SK-N-SH (cell line): ENCODE measurements at regions not wholly inside any gene's neighbourhood (a gene's known extent, or its start where the extent isn't known, plus 50 kb on each side); places are given as distances from the start of the nearest gene placed in this dataset.

ENCODE experiments used
- CTCF ChIP-seq: fragments of 200-600 bp; sonication (generic); IDR thresholded peaks from 2 replicates; pipeline ENCODE4 v1.6.1; 2017; ENCODE audit warnings: antibody characterized with exemption, mild to moderate bottlenecking, moderate library complexity
- NRF1 ChIP-seq: IDR thresholded peaks from 2 replicates; pipeline ENCODE4 v1.6.1; 2012; ENCODE audit warnings: low read depth, mild to moderate bottlenecking, low read length
- USF2 ChIP-seq: fragments of 150-350 bp; IDR thresholded peaks from 2 replicates; pipeline ENCODE4 v1.6.1; 2017; ENCODE audit warnings: antibody characterized with exemption, low read length, low read depth, borderline replicate concordance

- no peak for TF ChIP-seq USF2
- TF ChIP-seq CTCF = no peak
- no peak for TF ChIP-seq NRF1
Measured at GRCh38 chr9:108691614-108692013, 164.2 kb downstream of the ACTL7B start.
